Esophagus squamous epithelium (tissue), 4 donors: ENCODE measurements at regions not wholly inside any gene's neighbourhood (a gene's known extent, or its start where the extent isn't known, plus 50 kb on each side); places are given as distances from the start of the nearest gene placed in this dataset.

Experiments used
- POLR2A ChIP-seq, 4 donors: fragments of 450-650 bp; IDR thresholded peaks; one replicate each; pipeline ENCODE4 v1.6.1; 2017; ENCODE audit warnings: antibody characterized with exemption in 4 of 4, mild to moderate bottlenecking in 4 of 4, moderate library complexity in 3 of 4
- TF ChIP-seq, protein P1 (sequence below), 6 experiments: fragments of 450-650 bp in 4 of 6; fragments of 200-600 bp in 2 of 6; sonication (generic) in 2 of 6; IDR thresholded peaks; one replicate each; pipeline ENCODE4 v1.5.1; 2016 to 2019; ENCODE audit warnings: antibody characterized with exemption in 6 of 6, mild to moderate bottlenecking in 4 of 6, moderate library complexity in 4 of 6

- TF ChIP-seq, protein P1, sequence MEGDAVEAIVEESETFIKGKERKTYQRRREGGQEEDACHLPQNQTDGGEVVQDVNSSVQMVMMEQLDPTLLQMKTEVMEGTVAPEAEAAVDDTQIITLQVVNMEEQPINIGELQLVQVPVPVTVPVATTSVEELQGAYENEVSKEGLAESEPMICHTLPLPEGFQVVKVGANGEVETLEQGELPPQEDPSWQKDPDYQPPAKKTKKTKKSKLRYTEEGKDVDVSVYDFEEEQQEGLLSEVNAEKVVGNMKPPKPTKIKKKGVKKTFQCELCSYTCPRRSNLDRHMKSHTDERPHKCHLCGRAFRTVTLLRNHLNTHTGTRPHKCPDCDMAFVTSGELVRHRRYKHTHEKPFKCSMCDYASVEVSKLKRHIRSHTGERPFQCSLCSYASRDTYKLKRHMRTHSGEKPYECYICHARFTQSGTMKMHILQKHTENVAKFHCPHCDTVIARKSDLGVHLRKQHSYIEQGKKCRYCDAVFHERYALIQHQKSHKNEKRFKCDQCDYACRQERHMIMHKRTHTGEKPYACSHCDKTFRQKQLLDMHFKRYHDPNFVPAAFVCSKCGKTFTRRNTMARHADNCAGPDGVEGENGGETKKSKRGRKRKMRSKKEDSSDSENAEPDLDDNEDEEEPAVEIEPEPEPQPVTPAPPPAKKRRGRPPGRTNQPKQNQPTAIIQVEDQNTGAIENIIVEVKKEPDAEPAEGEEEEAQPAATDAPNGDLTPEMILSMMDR (IDR thresholded peaks at IDR 0.05): no peak
- TF ChIP-seq POLR2A (IDR thresholded peaks at IDR 0.05): no peak
These were observed 1461.2 kb downstream of the MAT2B start for GRCh38 chr5:164966611-164967010.
